Retinal pigment epithelial cell (primary cell): ENCODE measurements at regions not wholly inside any gene's neighbourhood (a gene's known extent, or its start where the extent isn't known, plus 50 kb on each side); places are given as distances from the start of the nearest gene placed in this dataset.

ENCODE experiments used
- DNase-seq: peaks from one replicate; pipeline ENCODE4 v3.0.0-alpha.2; 2010; ENCODE audit warnings: low read depth
- H3K4me3 ChIP-seq: 2 replicates; pipeline ENCODE4 v1.5.1; 2011; ENCODE audit warnings: mild to moderate bottlenecking, low read length, control low read depth, moderate library complexity
- TF ChIP-seq, protein P1 (sequence below): conservative IDR thresholded peaks from 2 replicates; pipeline ENCODE4 v1.5.1; 2011; ENCODE audit warnings: low read depth, low read length, control low read depth, inconsistent platforms

DNA sequence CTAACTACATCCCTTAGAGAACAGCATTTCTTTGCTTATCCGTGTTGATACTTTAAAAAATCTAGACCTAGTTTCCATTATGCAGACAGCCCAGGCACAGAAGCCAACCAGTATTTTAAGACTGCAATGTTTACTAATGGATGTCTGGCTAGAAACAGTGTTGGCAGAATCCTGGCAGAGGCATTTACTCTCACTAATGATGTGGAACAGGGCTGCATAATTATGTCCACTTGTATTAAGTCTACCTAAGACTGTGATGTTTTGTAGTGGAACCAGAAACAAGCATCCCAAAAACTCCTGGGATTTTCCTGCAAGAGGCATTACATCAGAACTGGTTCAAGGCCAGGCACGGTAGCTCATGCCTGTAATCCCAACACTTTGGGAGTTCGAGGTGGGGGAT lies 50.2 kb upstream of the PICALM start:
- TF ChIP-seq, protein P1, sequence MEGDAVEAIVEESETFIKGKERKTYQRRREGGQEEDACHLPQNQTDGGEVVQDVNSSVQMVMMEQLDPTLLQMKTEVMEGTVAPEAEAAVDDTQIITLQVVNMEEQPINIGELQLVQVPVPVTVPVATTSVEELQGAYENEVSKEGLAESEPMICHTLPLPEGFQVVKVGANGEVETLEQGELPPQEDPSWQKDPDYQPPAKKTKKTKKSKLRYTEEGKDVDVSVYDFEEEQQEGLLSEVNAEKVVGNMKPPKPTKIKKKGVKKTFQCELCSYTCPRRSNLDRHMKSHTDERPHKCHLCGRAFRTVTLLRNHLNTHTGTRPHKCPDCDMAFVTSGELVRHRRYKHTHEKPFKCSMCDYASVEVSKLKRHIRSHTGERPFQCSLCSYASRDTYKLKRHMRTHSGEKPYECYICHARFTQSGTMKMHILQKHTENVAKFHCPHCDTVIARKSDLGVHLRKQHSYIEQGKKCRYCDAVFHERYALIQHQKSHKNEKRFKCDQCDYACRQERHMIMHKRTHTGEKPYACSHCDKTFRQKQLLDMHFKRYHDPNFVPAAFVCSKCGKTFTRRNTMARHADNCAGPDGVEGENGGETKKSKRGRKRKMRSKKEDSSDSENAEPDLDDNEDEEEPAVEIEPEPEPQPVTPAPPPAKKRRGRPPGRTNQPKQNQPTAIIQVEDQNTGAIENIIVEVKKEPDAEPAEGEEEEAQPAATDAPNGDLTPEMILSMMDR = no peak
- DNase-seq = peak; percentile 74
- H3K4me3 ChIP-seq = no peak overlapping the region
